GM18517 (cell line): ENCODE measurements at regions not wholly inside any gene's neighbourhood (a gene's known extent, or its start where the extent isn't known, plus 50 kb on each side); places are given as distances from the start of the nearest gene placed in this dataset.
"Not testable (repeated sequence)": the region's sequence is repeated elsewhere in the genome, so short reads cannot be mapped to it uniquely, and the experiment has no call there.

Source experiments
- ATAC-seq: cut with Tn5 transposase; IDR thresholded peaks from one replicate; pipeline ENCODE4 v1.9.1; 2021; ENCODE audit warnings: mild to moderate bottlenecking, moderate library complexity; ENCODE audit not compliant: unreplicated experiment

DNA sequence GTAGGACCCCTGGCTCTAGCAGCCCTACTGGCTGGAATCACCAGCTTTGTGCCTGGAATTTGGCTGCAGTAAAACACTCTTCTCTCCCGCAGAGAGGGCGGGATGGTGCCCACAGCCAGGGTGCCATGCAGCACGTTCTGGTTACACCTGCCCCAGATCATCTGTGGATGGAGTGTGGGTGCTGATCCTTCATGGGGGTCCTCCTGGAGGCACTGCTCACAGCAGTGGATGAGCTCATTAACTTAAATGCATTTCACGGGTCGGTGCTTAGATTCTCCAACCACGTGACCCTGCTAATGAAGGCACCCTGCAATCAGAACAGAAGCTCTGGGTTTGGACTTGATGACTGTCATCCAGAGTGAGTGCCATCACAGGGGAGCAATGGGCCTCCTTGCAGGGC lies 138.6 kb upstream of the AFDN start:
- ATAC-seq = no peak

DNA sequence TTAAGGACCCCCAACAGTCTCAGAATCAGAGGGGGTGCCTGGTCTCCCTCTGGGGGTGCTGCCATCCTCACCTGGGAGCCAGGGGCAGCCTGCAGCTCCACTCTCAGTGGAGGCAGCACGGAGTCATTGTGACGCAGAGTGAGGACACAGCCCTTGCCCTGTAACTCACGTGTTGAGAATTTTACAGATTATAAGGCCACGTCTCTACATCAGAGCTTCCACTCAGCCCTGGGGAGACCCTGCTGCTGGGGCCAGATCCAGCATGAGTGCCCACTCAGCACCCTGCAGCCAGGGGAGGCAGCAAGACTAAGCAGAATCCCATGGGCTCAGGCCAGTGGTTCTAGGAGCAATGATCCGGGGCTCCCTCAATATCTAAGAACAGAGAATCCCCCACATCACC lies 137.4 kb upstream of the AFDN start:
- ATAC-seq = no peak

DNA sequence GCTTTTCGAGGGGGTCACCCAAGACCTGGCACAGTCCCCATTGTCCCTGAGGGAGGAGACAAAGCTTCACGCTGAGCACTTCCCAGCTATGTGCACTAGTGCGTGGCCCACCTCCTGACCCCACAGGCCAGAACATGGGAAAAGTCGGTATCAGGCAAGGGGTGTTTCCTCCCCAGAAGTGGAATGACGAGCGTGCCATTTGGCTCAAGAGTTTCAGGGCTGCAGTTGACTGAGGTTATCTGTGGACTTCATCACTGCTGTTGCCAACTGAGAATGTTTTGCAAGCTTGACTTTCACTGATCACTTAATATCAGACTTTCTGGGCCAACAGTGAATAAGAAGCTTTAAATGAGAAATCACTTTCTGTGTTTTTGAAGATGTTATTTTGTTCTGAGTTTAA lies 137.0 kb upstream of the AFDN start:
- no peak for ATAC-seq

DNA sequence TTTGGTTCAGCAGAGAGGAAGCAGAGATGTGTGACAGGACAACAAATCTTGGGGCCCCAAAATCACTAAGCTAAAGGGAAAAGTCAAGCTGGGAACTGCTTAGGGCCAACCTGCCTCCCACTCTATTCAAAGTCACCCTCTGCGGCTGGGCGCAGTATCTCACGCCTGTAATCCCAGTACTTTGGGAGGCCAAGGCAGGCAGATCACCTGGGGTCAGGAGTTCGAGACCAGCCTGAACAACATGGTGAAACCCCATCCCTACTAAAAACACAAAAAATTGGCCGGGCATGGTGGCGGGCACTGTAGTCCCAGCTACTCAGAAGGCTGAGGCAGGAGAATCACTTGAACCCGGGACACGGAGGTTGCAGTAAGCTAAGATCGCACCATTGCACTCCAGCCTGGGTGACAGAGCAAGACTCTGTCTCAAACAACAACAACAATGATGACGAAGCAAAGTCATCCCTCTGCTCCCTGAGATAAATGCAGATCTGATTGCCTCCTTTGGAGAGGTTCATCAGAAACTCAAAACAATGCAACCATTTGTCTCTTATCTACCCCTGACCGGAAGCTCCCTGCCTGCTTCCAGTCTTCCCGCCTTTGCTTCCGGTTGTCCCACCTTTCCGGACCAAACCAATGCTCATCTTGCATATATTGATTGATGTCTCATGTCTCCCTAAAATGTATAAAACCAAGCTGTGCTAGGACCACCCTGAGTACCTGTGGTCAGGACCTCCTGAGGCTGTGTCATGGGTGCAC lies 136.4 kb upstream of the AFDN start:
- ATAC-seq = not testable (repeated sequence)

DNA sequence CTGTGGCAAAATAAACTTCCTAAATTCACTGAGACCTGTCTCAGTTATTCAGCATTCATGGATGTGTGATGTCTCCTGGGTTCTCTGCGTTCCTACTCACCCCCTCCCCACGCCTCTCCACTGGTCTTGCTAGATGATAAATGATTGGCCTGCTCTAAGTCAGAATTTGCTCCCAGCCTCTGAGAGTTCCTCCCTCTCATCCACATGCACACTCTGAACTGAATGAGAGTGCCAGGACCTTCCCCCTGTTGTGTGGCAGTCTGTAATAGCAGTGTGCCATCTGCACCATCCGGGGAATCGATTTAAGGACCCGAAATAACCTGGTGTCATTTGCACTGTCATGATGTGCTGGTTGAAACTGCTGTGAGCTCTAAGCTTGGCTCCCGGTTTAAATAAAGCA lies 135.8 kb upstream of the AFDN start:
- ATAC-seq = no peak

DNA sequence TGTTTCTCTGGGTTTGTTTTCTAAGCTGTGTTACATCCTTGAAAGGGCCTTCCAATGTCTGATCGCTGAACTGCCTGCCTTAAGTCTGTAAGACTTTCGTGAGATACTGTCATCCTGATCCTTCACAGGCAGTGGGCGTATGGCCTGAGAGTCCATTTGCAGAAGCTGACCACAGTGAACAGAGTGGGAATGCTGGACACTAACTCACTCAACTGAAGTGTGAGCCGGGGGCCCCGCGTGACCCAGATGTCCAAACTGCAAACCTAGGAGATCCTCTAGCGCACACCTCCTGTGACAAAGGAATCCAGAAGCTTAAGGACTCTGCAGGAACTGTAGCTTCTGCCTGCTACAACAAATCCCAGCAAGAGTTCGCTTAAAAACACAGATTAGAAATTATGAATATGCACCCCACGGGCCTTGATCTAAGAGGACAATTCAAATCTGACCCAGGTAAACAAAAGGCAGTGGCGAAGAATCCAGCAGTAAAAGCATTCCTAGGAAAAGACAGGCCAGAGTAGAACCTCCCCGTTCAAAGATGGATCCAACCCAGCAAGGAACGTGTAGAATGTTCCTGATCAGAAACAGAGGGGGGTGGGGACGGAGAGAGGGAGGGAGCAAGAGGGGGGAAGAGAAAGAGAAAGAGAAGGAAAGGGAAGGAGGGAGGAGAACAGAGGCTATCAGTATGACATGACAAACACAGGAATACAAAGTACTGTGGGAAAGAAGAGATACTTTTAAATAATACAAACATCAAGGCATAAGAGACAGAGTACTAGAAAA lies 135.0 kb upstream of the AFDN start:
- no peak for ATAC-seq

DNA sequence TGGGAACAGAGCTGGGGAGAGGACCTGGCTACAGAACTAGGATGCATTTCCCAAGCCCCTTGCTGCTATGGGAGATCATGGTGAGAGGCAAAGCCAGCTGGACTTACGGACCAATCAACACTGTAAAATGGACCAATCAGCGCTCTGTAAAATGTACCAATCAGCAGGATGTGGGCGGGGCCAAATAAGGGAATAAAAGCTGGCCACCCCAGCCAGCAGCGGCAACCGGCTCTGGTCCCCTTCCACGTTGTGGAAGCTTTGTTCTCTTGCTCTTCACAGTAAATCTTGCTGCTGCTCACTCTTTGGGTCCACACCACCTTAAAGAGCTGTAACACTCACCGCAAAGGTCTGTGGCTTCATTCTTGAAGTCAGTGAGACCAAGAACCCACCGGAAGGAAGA lies 133.2 kb upstream of the AFDN start:
- ATAC-seq = not testable (repeated sequence)

DNA sequence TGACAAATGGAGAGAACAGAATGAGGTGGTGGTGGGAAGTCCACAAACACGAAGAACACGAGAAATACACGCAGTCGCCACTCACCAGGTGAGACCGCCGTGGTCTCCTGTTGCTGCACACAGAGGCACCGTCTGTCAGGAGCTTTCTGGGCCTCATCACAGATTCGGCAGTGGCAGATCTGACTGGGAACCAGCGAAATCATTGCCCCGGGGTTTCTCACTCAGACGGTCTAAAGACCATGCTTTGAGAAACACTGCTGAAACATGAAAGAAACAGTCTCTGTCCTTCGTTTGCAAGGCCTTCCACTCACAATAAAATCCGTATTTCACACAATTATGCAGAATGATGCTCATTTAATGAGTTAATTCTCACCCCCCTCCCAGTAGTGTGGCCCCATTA lies 130.9 kb upstream of the AFDN start:
- no peak for ATAC-seq

DNA sequence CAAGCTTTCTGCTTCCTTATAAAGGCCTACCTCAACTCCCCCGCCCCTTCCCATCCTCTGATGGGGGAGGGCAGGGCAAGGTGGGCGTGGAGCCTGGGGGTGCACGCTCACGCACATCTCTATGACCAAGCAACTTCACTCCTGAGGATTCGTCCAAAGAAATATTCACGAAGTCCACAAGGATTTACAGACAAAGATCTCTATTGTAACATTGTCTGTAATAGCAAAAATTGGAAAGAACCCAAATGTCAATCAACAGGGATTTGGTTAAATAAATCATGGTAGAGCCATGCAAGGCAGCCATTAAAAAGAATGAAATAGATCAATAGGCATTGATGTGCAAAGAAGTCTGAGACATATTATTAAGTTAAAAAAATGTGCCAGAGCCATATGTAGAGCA lies 130.4 kb upstream of the AFDN start:
- ATAC-seq = no peak

DNA sequence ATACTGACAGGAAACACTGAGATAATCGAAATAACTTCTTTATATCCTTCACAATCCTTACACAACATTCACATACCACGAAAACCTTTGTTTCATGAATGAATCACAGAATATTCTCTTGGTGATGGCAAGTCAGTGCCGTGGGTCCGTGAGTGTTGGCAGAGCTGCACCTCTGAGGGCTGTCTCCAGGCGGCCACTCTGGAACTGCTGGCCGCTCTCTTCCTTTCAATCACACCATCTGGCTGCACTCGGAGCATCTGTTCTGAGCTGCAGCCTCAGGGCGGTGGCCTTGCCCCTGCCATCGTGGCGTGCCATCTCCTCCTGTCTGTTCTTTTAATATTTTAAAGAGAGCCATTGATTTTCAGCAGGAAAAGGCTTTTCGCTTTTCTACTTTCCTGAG lies 129.4 kb upstream of the AFDN start:
- ATAC-seq = no peak

DNA sequence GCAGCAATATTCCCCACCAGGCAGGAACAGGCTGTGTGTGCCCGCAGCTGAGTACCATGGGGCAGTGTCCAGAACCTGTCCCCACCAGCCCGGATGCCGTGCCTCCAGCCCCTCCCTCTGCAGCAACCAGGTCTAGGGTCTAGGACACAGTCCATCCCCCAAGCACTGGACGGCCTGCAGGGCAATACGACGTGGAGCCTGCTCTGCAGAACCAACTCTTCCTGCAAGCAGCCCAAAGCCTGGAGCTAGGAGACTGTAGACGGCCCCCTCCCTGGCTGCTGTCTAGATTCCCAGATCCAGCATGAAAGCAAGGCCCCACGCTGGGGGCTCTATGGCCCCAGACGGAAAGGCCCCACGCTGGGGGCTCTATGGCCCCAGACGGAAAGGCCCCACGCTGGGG lies 128.2 kb upstream of the AFDN start:
- ATAC-seq = no peak

DNA sequence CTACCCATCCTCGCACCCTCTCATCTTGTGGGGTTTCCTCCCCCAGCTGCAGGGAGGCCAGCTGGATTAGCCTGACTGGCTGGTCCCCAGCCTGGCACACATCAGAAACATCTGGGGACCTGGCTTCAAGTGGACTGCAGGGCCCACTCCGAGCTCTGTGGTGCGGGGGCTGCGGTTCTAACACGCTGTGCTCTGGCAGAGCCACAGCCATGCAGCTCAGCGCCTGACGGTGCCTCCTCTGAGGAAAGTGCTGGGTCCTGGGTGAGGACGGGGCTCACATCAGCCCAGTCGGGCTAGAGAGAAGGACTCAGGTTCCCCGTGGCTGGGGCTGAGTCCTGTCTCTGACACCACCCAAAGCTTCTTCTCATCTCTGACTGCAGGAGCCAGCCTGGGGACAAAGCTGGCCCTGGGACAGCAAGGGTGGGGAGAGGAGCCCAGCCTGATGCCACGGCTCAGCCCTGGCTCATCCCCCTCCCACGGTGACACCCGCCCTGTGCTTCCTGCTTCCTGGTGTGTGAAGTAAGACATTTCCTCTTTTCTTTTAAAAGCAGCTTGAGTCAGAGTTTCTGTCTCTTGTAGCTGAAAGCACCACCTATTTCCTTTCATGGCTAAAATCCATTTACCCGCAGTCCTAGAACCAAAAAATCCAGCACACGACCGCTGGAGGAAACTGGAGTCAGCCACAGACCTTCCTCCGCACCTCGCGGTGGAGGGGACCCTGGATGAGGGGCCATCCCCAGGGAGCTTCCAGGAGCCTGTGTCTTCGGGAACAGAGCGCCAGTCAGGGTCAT lies 127.4 kb upstream of the AFDN start:
- peak; percentile 94 for ATAC-seq

DNA sequence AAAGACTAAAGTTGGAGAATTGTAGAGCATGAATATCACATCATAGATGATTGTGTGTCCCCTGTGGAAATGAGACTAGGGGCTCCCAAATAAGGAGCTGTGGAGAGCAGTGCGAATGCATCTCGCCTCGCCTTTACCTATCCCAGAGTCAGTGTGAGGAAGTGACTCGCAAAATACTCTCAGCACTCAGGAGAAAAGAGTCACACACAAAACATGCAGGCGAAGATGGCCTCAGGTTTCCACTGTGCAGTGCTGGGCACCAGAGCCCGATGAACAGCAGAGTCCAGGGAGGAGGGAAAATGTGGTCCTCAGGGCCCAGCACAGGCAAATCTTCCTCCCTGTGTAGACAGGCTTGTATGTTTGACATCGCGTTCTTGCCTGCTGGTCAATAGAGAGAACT lies 126.5 kb upstream of the AFDN start:
- no peak for ATAC-seq

DNA sequence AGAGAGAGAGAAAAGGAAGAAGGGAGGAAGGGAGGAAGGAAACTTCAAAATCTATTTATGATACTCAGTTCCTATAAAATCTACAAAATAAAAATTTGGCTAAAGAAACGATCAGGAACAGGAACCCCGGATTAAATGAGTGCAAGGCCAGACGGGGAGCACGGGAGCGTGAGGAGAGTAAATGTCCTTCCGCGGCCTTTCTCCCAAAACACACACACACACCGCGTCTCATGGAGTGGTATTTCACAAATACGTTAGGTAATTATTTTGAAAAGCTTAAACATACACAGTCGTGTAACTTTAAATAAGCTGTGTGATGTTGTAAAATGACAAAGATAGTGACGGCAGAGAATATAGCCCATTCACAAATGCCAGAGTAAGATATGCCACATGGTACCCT lies 125.7 kb upstream of the AFDN start:
- ATAC-seq = no peak

DNA sequence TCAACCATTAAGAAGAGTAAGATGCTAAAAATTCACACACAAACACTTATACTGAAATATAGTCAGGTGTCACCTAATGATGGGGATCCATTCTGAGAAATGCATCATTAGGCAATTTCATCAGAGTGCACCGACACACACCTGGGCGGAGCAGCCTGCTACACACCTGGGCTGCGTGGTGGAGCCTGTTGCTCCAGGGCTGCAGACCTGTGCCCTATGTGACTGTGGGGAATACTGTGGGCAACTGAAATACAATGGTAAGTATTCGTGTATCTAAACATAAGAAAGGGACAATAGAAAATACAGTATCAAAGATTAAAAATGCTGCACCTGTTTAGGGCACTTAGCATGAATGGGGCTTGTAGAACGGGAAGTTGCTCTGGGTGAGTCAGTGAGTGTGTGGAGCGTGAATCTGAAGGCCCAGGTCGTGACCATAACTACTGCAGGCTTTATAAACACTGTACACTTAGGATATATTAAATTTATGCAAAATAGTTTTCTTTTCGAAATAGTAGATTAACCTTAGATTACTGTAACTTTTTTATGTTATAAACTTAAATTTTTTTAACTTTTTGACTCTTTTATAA lies 124.4 kb upstream of the AFDN start:
- no peak for ATAC-seq

DNA sequence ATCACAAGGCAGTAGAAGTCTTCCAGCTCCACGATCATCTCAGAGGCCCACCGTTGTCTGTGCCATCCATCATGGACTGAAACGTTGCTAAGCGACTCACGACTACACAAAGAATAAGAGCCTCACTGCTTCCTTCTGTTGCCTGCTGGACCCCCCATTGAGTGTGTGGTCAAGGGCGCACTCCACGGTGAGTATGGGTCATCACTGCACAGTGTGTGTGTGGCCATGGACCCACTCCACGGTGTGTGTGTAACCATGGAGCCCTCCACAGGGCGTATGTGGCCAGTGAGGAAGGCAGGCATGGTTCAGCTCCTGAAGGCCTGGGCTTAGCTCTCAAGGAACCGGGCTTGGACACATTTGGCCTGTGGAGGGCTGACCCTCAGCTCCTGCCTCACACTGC lies 123.4 kb upstream of the AFDN start:
- ATAC-seq = no peak

DNA sequence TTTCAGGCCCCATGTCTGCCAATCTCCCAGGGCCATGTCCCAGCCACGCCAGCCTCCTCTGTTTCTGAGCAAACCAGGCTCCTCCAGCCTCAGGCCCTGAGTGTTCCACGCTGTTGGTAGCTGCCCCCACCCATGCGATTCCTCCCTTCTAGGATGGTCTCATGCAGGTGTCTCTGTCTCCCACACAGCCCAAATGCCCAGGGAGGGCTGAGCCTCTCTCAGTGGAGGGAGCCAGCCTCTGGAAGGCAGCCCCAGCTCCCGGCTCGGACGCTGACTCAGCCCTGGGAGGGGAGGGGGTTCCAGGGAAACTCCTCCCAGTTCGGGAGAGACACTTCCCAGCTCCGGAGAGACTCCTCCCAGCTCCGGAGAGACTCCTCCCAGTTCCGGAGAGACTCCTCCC lies 122.9 kb upstream of the AFDN start:
- no peak for ATAC-seq

DNA sequence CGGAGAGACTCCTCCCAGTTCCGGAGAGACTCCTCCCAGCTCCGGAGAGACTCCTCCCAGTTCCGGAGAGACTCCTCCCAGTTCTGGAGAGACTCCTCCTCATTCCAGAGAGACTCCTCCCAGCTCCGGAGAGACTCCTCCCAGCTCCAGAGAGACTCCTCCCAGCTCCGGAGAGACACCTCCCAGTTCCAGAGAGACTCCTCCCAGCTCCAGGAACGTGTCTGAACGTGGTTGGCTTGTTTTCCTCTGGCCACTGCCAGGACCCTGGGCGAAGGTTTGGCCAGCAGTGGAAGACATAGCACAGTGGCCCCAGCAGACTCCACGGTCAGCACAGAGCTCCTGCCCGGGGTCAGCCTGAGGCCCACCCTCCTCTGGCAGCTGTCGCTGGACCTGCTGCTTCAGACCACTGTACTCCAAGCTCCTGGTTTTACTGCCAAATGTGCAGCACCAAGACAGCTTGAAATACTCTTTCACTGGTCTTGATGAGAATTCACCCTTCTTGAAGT lies 122.3 kb upstream of the AFDN start:
- no peak for ATAC-seq

DNA sequence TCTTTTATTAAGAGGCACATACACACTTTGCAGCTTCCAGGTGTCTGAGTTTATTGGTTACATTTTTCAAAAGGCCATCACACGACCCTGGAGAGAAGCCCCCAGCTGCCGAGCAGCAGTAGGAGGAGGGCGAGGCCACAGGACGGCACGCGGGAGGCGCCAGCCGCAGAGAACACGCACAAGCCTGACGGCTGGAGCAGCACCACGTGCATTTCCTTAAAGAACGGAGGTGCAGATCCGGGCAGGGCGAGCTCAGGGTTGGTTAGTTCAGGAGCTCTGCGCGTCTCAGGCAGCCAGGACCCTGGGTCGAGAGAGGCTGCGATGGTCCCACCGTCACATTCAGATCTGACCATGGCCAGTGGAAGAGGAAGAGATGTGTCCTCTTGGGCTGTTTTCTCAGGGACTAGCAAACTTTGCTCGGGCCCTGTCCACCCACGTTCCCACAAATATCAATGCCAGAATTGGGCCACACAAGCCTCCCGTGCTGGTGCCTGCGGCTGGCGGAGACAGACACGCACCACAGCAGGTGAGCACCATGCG lies 121.4 kb upstream of the AFDN start:
- ATAC-seq = no peak

DNA sequence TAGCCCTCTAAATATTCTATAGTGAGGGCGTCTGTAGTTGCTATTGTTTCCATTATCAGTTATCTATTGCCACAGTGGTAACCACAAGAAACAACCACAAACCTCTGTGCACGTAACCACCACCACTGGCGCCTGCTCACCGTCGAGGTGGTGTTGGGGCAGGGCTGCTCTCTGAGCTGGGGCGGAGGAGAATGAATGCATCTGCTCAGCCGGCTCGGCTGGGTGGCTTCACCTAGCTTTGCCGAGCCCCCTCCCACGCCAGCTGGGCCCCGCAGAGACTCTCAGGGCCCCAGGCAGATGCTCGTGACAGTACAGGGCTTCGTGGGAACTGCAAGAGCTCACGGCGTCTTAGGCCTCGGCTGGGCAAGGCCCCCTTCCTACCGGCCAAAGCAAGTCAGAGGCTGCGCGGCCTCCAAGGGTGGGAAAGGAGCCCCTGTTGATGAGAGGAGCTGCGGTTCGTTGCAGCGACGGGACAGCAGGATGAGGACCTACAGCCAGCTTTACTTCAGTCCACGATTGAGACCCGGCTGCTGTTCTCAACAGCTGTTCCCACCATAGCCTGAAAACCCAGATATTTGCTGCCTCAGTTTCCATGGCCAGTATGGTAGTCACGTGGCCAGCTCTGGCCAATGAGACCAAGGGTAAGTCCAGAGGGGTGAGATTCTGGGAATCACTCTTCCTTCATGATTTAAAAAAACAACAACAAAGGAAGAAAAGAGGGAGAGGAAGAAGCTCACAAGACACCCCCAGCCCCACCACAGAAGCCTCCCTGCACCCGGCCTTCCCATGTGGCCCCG lies 120.2 kb upstream of the AFDN start:
- ATAC-seq = peak; percentile 98
